Head of caudate nucleus (tissue), 42 donors: ENCODE measurements at regions not wholly inside any gene's neighbourhood (a gene's known extent, or its start where the extent isn't known, plus 50 kb on each side); places are given as distances from the start of the nearest gene placed in this dataset.
"Not testable (repeated sequence)": the region's sequence is repeated elsewhere in the genome, so short reads cannot be mapped to it uniquely, and the experiment has no call there.

Experiments
- DNase-seq, 42 donors: peaks; one replicate each; pipeline versions ENCODE4 v3.0.0 to v3.0.0-alpha.2; 2020 to 2021; ENCODE audit warnings: mixed read lengths in 7 of 42
- intact Hi-C: fragments of 100-400 bp; cut with DNase I; formaldehyde crosslinking; loops from one replicate; pipeline ENCODE4 v1.15.0; 2022

GRCh38 chr22:42184852-42185251 is 54.2 kb upstream of the CYP2D6 start:
- intact Hi-C loops = no loop called here
- no peak for DNase-seq

GRCh38 chr22:42183461-42184059 is 53.0 kb upstream of the CYP2D6 start:
- DNase-seq, intact Hi-C loops: not testable (repeated sequence)

GRCh38 chr22:42180349-42180842 is 49.8 kb upstream of the CYP2D6 start:
- intact Hi-C loops = no loop called here
- peak in 2 of 42 donors; percentile 17 to 18 for DNase-seq
